Gastroesophageal sphincter (tissue), 3 donors: ENCODE measurements at regions not wholly inside any gene's neighbourhood (a gene's known extent, or its start where the extent isn't known, plus 50 kb on each side); places are given as distances from the start of the nearest gene placed in this dataset.

Experiments used
- POLR2A ChIP-seq, 2 donors: fragments of 450-650 bp; IDR thresholded peaks; one replicate each; pipeline ENCODE4 v1.6.1; 2017; ENCODE audit warnings: antibody characterized with exemption in 2 of 2, mild to moderate bottlenecking in 2 of 2, moderate library complexity in 1 of 2
- TF ChIP-seq, protein P1 (sequence below), 4 experiments: fragments of 200-600 bp in 2 of 4; fragments of 450-650 bp in 2 of 4; sonication (generic) in 1 of 4; IDR thresholded peaks; one replicate each; pipeline ENCODE4 v1.5.1; 2017 to 2019; ENCODE audit warnings: antibody characterized with exemption in 4 of 4, mild to moderate bottlenecking in 2 of 4, moderate library complexity in 2 of 4

DNA sequence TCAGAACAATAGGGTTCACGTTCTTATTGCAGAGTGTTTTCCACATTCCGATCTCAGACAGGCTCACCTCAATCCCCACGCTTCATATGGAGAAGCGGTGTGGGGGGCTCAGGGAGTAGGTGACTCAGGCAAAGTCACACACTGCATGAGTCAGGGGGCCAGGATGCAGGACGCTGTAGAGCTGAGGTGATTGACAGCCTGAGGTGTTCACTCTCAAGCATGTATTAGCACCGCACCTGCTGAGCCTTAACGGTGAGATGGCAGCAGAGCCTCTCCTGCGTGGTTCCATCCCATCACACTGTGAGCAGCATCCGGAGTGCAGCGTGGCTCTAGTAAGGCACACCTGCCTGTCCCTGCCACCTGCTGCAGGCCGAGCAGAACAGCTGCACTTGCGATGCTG lies 194.0 kb downstream of the IRX2 start:
- TF ChIP-seq, protein P1, sequence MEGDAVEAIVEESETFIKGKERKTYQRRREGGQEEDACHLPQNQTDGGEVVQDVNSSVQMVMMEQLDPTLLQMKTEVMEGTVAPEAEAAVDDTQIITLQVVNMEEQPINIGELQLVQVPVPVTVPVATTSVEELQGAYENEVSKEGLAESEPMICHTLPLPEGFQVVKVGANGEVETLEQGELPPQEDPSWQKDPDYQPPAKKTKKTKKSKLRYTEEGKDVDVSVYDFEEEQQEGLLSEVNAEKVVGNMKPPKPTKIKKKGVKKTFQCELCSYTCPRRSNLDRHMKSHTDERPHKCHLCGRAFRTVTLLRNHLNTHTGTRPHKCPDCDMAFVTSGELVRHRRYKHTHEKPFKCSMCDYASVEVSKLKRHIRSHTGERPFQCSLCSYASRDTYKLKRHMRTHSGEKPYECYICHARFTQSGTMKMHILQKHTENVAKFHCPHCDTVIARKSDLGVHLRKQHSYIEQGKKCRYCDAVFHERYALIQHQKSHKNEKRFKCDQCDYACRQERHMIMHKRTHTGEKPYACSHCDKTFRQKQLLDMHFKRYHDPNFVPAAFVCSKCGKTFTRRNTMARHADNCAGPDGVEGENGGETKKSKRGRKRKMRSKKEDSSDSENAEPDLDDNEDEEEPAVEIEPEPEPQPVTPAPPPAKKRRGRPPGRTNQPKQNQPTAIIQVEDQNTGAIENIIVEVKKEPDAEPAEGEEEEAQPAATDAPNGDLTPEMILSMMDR (IDR thresholded peaks at IDR 0.05): no peak
- TF ChIP-seq POLR2A (IDR thresholded peaks at IDR 0.05): no peak
